Mammary epithelial cell (primary cell): ENCODE measurements at regions not wholly inside any gene's neighbourhood (a gene's known extent, or its start where the extent isn't known, plus 50 kb on each side); places are given as distances from the start of the nearest gene placed in this dataset.

ENCODE experiments used
- CTCF ChIP-seq, 2 donors: IDR thresholded peaks in 1 of 2; conservative IDR thresholded peaks in 1 of 2; 2 replicates each; pipeline ENCODE4 v1.5.1; 2011 to 2012; ENCODE audit warnings: inconsistent platforms in 2 of 2, low read length in 2 of 2, mild to moderate bottlenecking in 2 of 2, control low read depth in 1 of 2, low read depth in 1 of 2; ENCODE audit not compliant: insufficient read depth in 1 of 2; ENCODE audit errors: extremely low read depth in 1 of 2
- EZH2 ChIP-seq: IDR thresholded peaks from 2 replicates; pipeline ENCODE4 v1.6.1; 2012; ENCODE audit warnings: low read length, inconsistent platforms, borderline replicate concordance

GRCh38 chr2:193687195-193687594 lies 1492.5 kb upstream of the TMEFF2 start:
- no peak for TF ChIP-seq CTCF (conservative IDR thresholded peaks at IDR 0.05 in 1 of 2, IDR thresholded peaks at IDR 0.05 in 1 of 2; ENCODE audit: extremely low read depth in 1 of 2, insufficient read depth in 1 of 2, low read depth in 1 of 2, low read length in 2 of 2)
- no peak for TF ChIP-seq EZH2
